ENCODE measurements at regions not wholly inside any gene's neighbourhood (a gene's known extent, or its start where the extent isn't known, plus 50 kb on each side); places are given as distances from the start of the nearest gene placed in this dataset.

DNA sequence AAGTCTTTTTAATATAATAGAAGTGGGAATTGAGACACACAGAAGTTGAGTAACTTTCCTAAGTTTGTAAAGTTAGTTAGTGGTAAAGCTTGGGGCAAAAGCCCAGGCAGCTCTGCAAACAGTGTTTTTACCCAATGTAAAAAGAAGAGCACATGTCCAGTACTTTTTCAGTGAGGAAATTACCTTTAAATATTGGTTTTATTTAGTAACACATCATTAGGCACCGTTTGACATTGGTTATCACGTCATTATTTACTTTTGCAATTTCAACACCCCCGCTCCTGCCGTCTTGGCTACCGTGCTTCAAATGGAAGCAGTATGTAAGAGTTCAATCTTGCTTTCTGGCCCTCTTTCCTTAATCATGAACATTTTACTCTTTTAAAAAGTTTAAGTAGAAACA, 807.9 kb downstream of the EPHA4 start:
- TF ChIP-seq, protein P1, sequence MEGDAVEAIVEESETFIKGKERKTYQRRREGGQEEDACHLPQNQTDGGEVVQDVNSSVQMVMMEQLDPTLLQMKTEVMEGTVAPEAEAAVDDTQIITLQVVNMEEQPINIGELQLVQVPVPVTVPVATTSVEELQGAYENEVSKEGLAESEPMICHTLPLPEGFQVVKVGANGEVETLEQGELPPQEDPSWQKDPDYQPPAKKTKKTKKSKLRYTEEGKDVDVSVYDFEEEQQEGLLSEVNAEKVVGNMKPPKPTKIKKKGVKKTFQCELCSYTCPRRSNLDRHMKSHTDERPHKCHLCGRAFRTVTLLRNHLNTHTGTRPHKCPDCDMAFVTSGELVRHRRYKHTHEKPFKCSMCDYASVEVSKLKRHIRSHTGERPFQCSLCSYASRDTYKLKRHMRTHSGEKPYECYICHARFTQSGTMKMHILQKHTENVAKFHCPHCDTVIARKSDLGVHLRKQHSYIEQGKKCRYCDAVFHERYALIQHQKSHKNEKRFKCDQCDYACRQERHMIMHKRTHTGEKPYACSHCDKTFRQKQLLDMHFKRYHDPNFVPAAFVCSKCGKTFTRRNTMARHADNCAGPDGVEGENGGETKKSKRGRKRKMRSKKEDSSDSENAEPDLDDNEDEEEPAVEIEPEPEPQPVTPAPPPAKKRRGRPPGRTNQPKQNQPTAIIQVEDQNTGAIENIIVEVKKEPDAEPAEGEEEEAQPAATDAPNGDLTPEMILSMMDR (IDR thresholded peaks at IDR 0.05), result no peak
- no peak for TF ChIP-seq POLR2A (IDR thresholded peaks at IDR 0.05)
